ENCODE measurements at regions not wholly inside any gene's neighbourhood (a gene's known extent, or its start where the extent isn't known, plus 50 kb on each side); places are given as distances from the start of the nearest gene placed in this dataset.

- TF ChIP-seq ZNF281 (CRISPR knock-in tag; IDR thresholded peaks at IDR 0.05; ENCODE audit: borderline replicate concordance) (no peak), POLR2A (IDR thresholded peaks at IDR 0.05; ENCODE audit: insufficient read depth in 1 of 2, low read depth in 2 of 2, low read length in 2 of 2) (no peak), CTCF (CRISPR knock-in tag; IDR thresholded peaks at IDR 0.05) (no peak)
Observed at GRCh38 chr9:27985714-27986113, 412.4 kb upstream of the C9orf72 start.
